Trophoblast cell (in vitro differentiated cells and primary cell): ENCODE measurements at regions not wholly inside any gene's neighbourhood (a gene's known extent, or its start where the extent isn't known, plus 50 kb on each side); places are given as distances from the start of the nearest gene placed in this dataset.

Experiments used
- DNase-seq, 2 donors: peaks; one replicate each; pipeline ENCODE4 v3.0.0-alpha.2; 2016
- H2AFZ ChIP-seq: 2 replicates; pipeline ENCODE4 v1.6.1; 2013; ENCODE audit warnings: low read length, moderate library complexity, mild to moderate bottlenecking; ENCODE audit not compliant: insufficient read depth, poor library complexity
- H2AK5ac ChIP-seq: 2 replicates; pipeline ENCODE4 v1.6.1; 2013; ENCODE audit warnings: mild to moderate bottlenecking, low read length
- H2BK120ac ChIP-seq: 2 replicates; pipeline ENCODE4 v1.6.1; 2013; ENCODE audit warnings: low read length, mild to moderate bottlenecking, moderate library complexity; ENCODE audit not compliant: insufficient read depth, poor library complexity
- H2BK12ac ChIP-seq: 2 replicates; pipeline ENCODE4 v1.6.1; 2013; ENCODE audit warnings: mild to moderate bottlenecking, low read length, moderate library complexity
- H2BK5ac ChIP-seq: 2 replicates; pipeline ENCODE4 v1.6.1; 2013; ENCODE audit warnings: low read length, low read depth, moderate library complexity, mild to moderate bottlenecking; ENCODE audit not compliant: poor library complexity
- H3K14ac ChIP-seq: 2 replicates; pipeline ENCODE4 v1.6.1; 2013; ENCODE audit warnings: mild to moderate bottlenecking, low read length
- H3K18ac ChIP-seq: 2 replicates; pipeline ENCODE4 v1.6.1; 2013; ENCODE audit warnings: mild to moderate bottlenecking, low read length
- H3K23ac ChIP-seq: 2 replicates; pipeline ENCODE4 v1.6.1; 2013; ENCODE audit warnings: low read length
- H3K27ac ChIP-seq: 2 replicates; pipeline ENCODE4 v1.5.1; 2013; ENCODE audit warnings: low read depth, mild to moderate bottlenecking, inconsistent platforms, low read length, moderate library complexity
- H3K27me3 ChIP-seq: 2 replicates; pipeline ENCODE4 v1.6.1; 2013; ENCODE audit warnings: inconsistent platforms, mild to moderate bottlenecking, low read length, moderate library complexity; ENCODE audit not compliant: insufficient read depth
- H3K36me3 ChIP-seq, 2 experiments: 1 replicate in 1 of 2; 2 replicates in 1 of 2; pipeline ENCODE4 v1.6.1; 2013; ENCODE audit warnings: low read length in 2 of 2, mild to moderate bottlenecking in 2 of 2, moderate library complexity in 1 of 2; ENCODE audit not compliant: insufficient read depth in 2 of 2, control insufficient read depth in 1 of 2
- H3K4ac ChIP-seq: 2 replicates; pipeline ENCODE4 v1.6.1; 2013; ENCODE audit warnings: low read depth, mild to moderate bottlenecking, low read length, moderate library complexity
- H3K4me1 ChIP-seq, 2 experiments: 1 replicate in 1 of 2; 2 replicates in 1 of 2; pipeline ENCODE4 v1.6.1; 2013; ENCODE audit warnings: low read length in 2 of 2, mild to moderate bottlenecking in 2 of 2, moderate library complexity in 1 of 2; ENCODE audit not compliant: insufficient read depth in 2 of 2, control insufficient read depth in 1 of 2
- H3K4me2 ChIP-seq: 2 replicates; pipeline ENCODE4 v1.6.1; 2013; ENCODE audit warnings: inconsistent platforms, mild to moderate bottlenecking, low read length, moderate library complexity
- H3K4me3 ChIP-seq: 2 replicates; pipeline ENCODE4 v1.5.1; 2013; ENCODE audit warnings: mild to moderate bottlenecking, low read depth, low read length, inconsistent platforms
- H3K79me1 ChIP-seq: one replicate; pipeline ENCODE4 v1.6.1; 2013; ENCODE audit warnings: low read length
- H3K79me2 ChIP-seq: 2 replicates; pipeline ENCODE4 v1.6.1; 2013; ENCODE audit warnings: low read length, mild to moderate bottlenecking; ENCODE audit not compliant: control insufficient read depth, insufficient read depth, poor library complexity
- H3K9ac ChIP-seq: 2 replicates; pipeline ENCODE4 v1.6.1; 2013; ENCODE audit warnings: mild to moderate bottlenecking, low read length
- H3K9me3 ChIP-seq: 2 replicates; pipeline ENCODE4 v1.6.1; 2013; ENCODE audit warnings: low read depth, mild to moderate bottlenecking, control low read depth, inconsistent platforms, low read length; ENCODE audit not compliant: insufficient read depth
- H4K12ac ChIP-seq: 2 replicates; pipeline ENCODE4 v1.6.1; 2013; ENCODE audit warnings: low read depth, mild to moderate bottlenecking, low read length, moderate library complexity
- H4K8ac ChIP-seq: 2 replicates; pipeline ENCODE4 v1.6.1; 2013; ENCODE audit warnings: low read depth, mild to moderate bottlenecking, low read length, moderate library complexity
- H4K91ac ChIP-seq: one replicate; pipeline ENCODE4 v1.6.1; 2013; ENCODE audit warnings: low read depth, mild to moderate bottlenecking, low read length, moderate library complexity
- whole genome bisulfite sequencing: extraction: QIAGEN DNeasy Blood & Tissue Kit; methylation state at CpG from one replicate; pipeline ENCODE4 v1.1.7; 2013; ENCODE audit warnings: missing lambda C conversion rate; ENCODE audit not compliant: insufficient read length, insufficient coverage; ENCODE audit errors: extremely low coverage; 5-methylcytosine and 5-hydroxymethylcytosine counted together

DNA sequence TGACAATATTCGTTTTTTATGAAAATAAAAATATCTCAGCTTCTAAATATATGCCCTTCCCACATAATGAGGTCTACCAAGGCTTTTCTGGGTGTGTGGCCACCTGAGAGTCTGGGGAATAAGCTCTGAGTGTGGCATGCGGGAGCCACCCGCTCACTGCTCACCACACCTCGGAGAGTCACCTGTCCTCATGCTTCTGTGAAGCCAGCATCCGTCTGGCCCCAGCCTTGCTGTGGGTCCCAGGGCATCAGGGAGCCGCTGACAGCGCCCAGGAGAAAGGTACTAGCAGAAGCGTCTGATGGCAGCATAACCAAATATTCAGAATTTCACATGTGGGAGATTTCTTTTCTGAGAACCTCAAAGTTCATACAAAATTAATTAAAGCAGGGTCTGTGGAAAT, 133.2 kb upstream of the IRX4 start:
- no peak overlapping the region for H4K8ac ChIP-seq
- H3K36me3 ChIP-seq, result no peaks in the 10 kb centered on the region
- no peaks in the 10 kb centered on the region for H3K4me1 ChIP-seq
- no peak overlapping the region for H2BK120ac ChIP-seq
- H3K27ac ChIP-seq, result no peak overlapping the region
- no peak overlapping the region for H2AK5ac ChIP-seq
- H3K4me2 ChIP-seq, result no peak overlapping the region
- H3K27me3 ChIP-seq, result no peaks in the 10 kb centered on the region
- H3K79me1 ChIP-seq, result no peaks in the 10 kb centered on the region
- H2AFZ ChIP-seq, result no peak overlapping the region
- H3K4ac ChIP-seq, result no peak overlapping the region
- H3K23ac ChIP-seq, result no peak overlapping the region
- H3K79me2 ChIP-seq, result no peaks in the 10 kb centered on the region
- H4K12ac ChIP-seq, result no peak overlapping the region
- DNase-seq, result no peak
- H3K9me3 ChIP-seq, result no peaks in the 10 kb centered on the region
- no peak overlapping the region for H3K14ac ChIP-seq
- no peak overlapping the region for H4K91ac ChIP-seq
- no peak overlapping the region for H2BK5ac ChIP-seq
- H2BK12ac ChIP-seq, result no peak overlapping the region
- WGBS, result no CpG with 5 or more reads among the region's 8 CpGs
- H3K9ac ChIP-seq, result no peak overlapping the region
- no peak overlapping the region for H3K4me3 ChIP-seq
- H3K18ac ChIP-seq, result no peak overlapping the region

DNA sequence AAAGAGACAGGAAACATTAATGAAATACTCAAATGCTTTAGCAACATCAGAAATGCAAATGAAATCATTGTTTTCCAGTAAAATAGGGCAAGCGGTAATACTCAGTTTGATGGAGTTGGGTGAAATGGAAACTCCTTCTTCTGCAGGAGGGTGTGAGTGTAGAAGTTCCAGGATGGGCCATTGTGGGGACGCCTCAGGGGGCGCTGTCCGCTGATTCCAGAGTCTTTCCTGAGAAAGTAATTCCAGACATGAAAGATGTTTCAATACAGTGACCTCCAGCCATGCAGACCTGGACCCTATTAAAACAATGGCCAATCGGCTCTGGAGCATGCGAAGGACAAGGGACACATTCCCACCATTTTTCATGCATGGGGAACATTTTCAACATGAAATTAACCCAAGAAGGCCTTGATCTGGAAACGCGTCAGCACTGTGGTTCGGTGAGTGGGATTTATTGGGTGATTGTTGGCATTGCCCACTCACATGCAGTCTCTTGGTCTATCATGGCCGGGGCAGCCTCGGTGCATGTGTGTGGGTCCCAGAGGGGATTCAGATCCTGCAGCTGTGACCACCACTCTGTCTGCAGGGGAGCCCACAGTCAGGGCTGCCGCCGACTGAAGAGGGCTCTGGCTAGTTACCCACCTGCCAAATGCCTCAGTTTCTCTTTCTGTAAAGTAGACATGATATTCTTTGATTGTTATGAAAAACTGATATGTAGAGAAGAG, 132.6 kb upstream of the IRX4 start:
- no peaks in the 10 kb centered on the region for H3K9me3 ChIP-seq
- DNase-seq, result no peak
- no peaks in the 10 kb centered on the region for H3K4me1 ChIP-seq
- H4K12ac ChIP-seq, result no peak overlapping the region
- no peak overlapping the region for H2BK12ac ChIP-seq
- no peak overlapping the region for H2BK120ac ChIP-seq
- H2BK5ac ChIP-seq, result no peak overlapping the region
- H3K9ac ChIP-seq, result no peak overlapping the region
- H3K36me3 ChIP-seq, result no peaks in the 10 kb centered on the region
- no peak overlapping the region for H3K4ac ChIP-seq
- no peak overlapping the region for H4K91ac ChIP-seq
- H3K79me2 ChIP-seq, result no peaks in the 10 kb centered on the region
- H3K14ac ChIP-seq, result no peak overlapping the region
- H2AK5ac ChIP-seq, result no peak overlapping the region
- no CpG with 5 or more reads among the region's 13 CpGs for WGBS
- no peak overlapping the region for H3K4me3 ChIP-seq
- H3K27me3 ChIP-seq, result no peaks in the 10 kb centered on the region
- H2AFZ ChIP-seq, result no peak overlapping the region
- no peak overlapping the region for H3K23ac ChIP-seq
- no peak overlapping the region for H4K8ac ChIP-seq
- no peaks in the 10 kb centered on the region for H3K79me1 ChIP-seq
- no peak overlapping the region for H3K4me2 ChIP-seq
- no peak overlapping the region for H3K27ac ChIP-seq
- H3K18ac ChIP-seq, result no peak overlapping the region

DNA sequence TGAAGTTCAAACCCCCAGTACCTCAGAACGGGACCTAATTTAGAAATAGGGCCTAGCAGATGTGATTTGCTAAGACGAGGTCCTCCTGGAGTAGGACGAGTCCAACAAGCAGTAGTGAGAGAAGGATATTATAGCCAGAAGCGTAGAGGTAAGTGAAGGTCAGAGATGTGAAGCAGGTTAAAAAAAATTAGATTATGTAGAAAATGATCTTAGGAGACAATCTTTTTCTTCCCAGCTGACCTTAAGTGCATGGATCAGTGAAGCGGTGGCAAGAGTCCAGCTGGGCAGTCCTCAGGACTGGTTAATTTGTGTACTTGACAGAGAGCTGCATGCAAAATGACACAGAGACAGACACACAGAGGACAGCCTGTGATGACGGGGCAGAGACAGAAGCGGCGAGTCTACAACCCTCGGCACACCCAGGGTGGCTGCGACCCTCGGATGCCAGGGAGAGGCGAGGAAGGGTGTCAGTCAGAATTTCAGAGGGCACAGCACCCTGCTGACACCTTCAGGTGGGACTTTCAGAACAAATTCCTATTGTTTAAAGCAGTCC, 131.4 kb upstream of the IRX4 start:
- H2AFZ ChIP-seq, result no peak overlapping the region
- WGBS, result no CpG with 5 or more reads among the region's 12 CpGs
- H4K8ac ChIP-seq, result no peak overlapping the region
- no peak overlapping the region for H2BK120ac ChIP-seq
- H3K18ac ChIP-seq, result no peak overlapping the region
- no peaks in the 10 kb centered on the region for H3K9me3 ChIP-seq
- H2AK5ac ChIP-seq, result no peak overlapping the region
- no peak overlapping the region for H4K12ac ChIP-seq
- no peak overlapping the region for H3K27ac ChIP-seq
- H2BK12ac ChIP-seq, result no peak overlapping the region
- H3K4me3 ChIP-seq, result no peak overlapping the region
- H3K4me2 ChIP-seq, result no peak overlapping the region
- H3K36me3 ChIP-seq, result no peaks in the 10 kb centered on the region
- no peaks in the 10 kb centered on the region for H3K79me2 ChIP-seq
- H3K23ac ChIP-seq, result no peak overlapping the region
- H3K14ac ChIP-seq, result no peak overlapping the region
- H3K4ac ChIP-seq, result no peak overlapping the region
- no peak overlapping the region for H3K9ac ChIP-seq
- H3K4me1 ChIP-seq, result no peaks in the 10 kb centered on the region
- H4K91ac ChIP-seq, result no peak overlapping the region
- no peaks in the 10 kb centered on the region for H3K79me1 ChIP-seq
- H2BK5ac ChIP-seq, result no peak overlapping the region
- DNase-seq, result no peak
- no peaks in the 10 kb centered on the region for H3K27me3 ChIP-seq

DNA sequence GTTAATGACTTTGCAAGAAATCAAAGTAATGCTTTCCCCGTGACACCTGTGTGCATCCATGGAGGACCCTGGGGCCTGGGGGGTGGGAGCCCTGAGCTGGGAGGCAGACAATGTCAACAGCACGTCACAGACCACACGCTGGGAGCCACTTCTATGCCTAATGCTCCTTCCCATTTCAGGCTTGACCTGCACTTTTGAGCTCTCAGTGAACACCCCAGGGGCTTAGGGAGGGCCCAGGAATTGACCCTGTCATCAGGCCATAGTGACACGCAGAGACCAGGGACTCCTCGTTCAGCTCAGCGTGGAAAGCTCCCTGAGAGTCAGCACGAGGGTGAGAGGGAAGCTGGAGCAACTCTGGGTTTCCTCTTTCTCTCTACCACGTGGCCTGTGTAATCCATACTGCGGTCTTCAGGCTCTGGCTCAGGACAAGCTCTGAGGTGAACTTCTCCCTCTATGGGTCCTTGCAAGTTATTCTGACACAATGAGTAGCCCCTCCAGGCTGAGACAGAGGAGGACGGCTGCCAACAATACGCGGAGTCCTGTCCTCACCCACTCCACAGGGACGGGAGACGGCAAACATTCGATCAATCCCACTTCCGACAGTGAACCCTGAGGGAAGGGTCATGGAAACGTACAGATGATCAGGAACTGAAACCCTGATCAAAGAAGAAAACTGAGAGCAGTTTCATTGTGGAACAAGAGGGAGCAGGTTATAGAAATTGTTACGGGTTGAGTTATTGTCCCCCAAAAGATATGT, 130.8 kb upstream of the IRX4 start:
- H3K9me3 ChIP-seq, result no peaks in the 10 kb centered on the region
- no peak overlapping the region for H2BK120ac ChIP-seq
- H3K27ac ChIP-seq, result no peak overlapping the region
- H3K36me3 ChIP-seq, result no peaks in the 10 kb centered on the region
- no peaks in the 10 kb centered on the region for H3K4me1 ChIP-seq
- H3K9ac ChIP-seq, result no peak overlapping the region
- H4K91ac ChIP-seq, result no peak overlapping the region
- H3K4me3 ChIP-seq, result no peak overlapping the region
- no peak overlapping the region for H3K14ac ChIP-seq
- no peak overlapping the region for H2BK5ac ChIP-seq
- H3K4me2 ChIP-seq, result no peak overlapping the region
- DNase-seq, result no peak
- no peak overlapping the region for H3K23ac ChIP-seq
- no peaks in the 10 kb centered on the region for H3K79me2 ChIP-seq
- WGBS, result no CpG with 5 or more reads among the region's 18 CpGs
- H4K8ac ChIP-seq, result no peak overlapping the region
- no peaks in the 10 kb centered on the region for H3K79me1 ChIP-seq
- no peak overlapping the region for H4K12ac ChIP-seq
- H3K27me3 ChIP-seq, result no peaks in the 10 kb centered on the region
- H3K18ac ChIP-seq, result no peak overlapping the region
- no peak overlapping the region for H2AK5ac ChIP-seq
- H3K4ac ChIP-seq, result no peak overlapping the region
- no peak overlapping the region for H2BK12ac ChIP-seq
- H2AFZ ChIP-seq, result no peak overlapping the region
